H1 (cell line): ENCODE measurements at regions not wholly inside any gene's neighbourhood (a gene's known extent, or its start where the extent isn't known, plus 50 kb on each side); places are given as distances from the start of the nearest gene placed in this dataset.

Experiments used
- CTCF ChIA-PET: fragments of 300-600 bp; sonication (Branson Sonifier 250); formaldehyde crosslinking; loops from one replicate; lab custom pipeline; 2021; ENCODE audit not compliant: partially characterized antibody; lab: Charles Lee
- POLR2A ChIA-PET: fragments of 300-600 bp; sonication (Branson Sonifier 250); formaldehyde crosslinking; loops from one replicate; lab custom pipeline; 2021; ENCODE audit warnings: inconsistent platforms; ENCODE audit not compliant: partially characterized antibody; lab: Charles Lee
- DNase-seq, 2 experiments: peaks; one replicate each; pipeline versions ENCODE4 v3.0.0 to v3.0.0-alpha.2; 2010 to 2022; ENCODE audit warnings: low spot score in 2 of 2, low read depth in 1 of 2, mixed read lengths in 1 of 2
- FAIRE-seq: peaks from 2 replicates; lab custom pipeline; 2011; peaks lifted over from hg19 to GRCh38; lab: Jason Lieb, UNC
- H2AFZ ChIP-seq: 2 replicates; pipeline ENCODE4 v1.8.1; 2012; ENCODE audit warnings: low read length, inconsistent platforms
- H2AK5ac ChIP-seq: 2 replicates; pipeline ENCODE4 v1.6.1; 2013; ENCODE audit warnings: low read depth, low read length
- H2BK120ac ChIP-seq: replicated peaks from 2 replicates; pipeline ENCODE3; 2013; ENCODE audit warnings: low read depth, low read length, inconsistent platforms
- H2BK12ac ChIP-seq: 2 replicates; pipeline ENCODE4 v1.6.1; 2013; ENCODE audit warnings: low read depth, low read length
- H2BK15ac ChIP-seq: 2 replicates; pipeline ENCODE4 v1.6.1; 2013; ENCODE audit warnings: low read length
- H2BK20ac ChIP-seq: 2 replicates; pipeline ENCODE4 v1.6.1; 2013; ENCODE audit warnings: low read length
- H2BK5ac ChIP-seq: 2 replicates; pipeline ENCODE4 v1.6.1; 2013; ENCODE audit warnings: low read depth, low read length
- H3K14ac ChIP-seq: 2 replicates; pipeline ENCODE4 v1.6.1; 2013; ENCODE audit warnings: inconsistent platforms; ENCODE audit not compliant: insufficient read length
- H3K18ac ChIP-seq: 2 replicates; pipeline ENCODE4 v1.6.1; 2013; ENCODE audit warnings: low read length; ENCODE audit errors: extremely low read depth
- H3K23ac ChIP-seq: 2 replicates; pipeline ENCODE4 v1.6.1; 2013; ENCODE audit warnings: inconsistent platforms; ENCODE audit not compliant: insufficient read length
- H3K23me2 ChIP-seq: 2 replicates; pipeline ENCODE4 v1.6.1; 2013; ENCODE audit warnings: low read depth, low read length
- H3K27ac ChIP-seq: 2 replicates; pipeline ENCODE4 v1.6.1; 2011; ENCODE audit warnings: low read depth, low read length, inconsistent platforms
- H3K27me3 ChIP-seq, 4 experiments: replicated peaks in 1 of 4; 1 replicate in 1 of 4; 2 replicates in 3 of 4; pipeline versions ENCODE4 v1.6.1 to v1.8.1; 2011 to 2013; ENCODE audit warnings: low read length in 3 of 4, mild to moderate bottlenecking in 3 of 4, inconsistent platforms in 2 of 4, mixed read lengths in 2 of 4, moderate library complexity in 1 of 4; ENCODE audit not compliant: control insufficient read depth in 3 of 4, insufficient read depth in 3 of 4; ENCODE audit errors: extremely low read depth in 1 of 4
- H3K36me3 ChIP-seq, 4 experiments: 2 replicates each; pipeline versions ENCODE4 v1.6.1 to v1.8.1; 2011 to 2013; ENCODE audit warnings: mild to moderate bottlenecking in 4 of 4, low read length in 3 of 4, moderate library complexity in 2 of 4, control low read depth in 1 of 4, inconsistent platforms in 1 of 4; ENCODE audit not compliant: insufficient read depth in 4 of 4, control insufficient read depth in 2 of 4
- H3K4ac ChIP-seq: replicated peaks from 2 replicates; pipeline ENCODE3; 2013; ENCODE audit warnings: low read length, low read depth, mixed read lengths, inconsistent platforms; ENCODE audit not compliant: insufficient read length
- H3K4me1 ChIP-seq, 4 experiments: replicated peaks in 1 of 4; 1 replicate in 1 of 4; 2 replicates in 3 of 4; pipeline versions ENCODE4 v1.6.1 to v1.8.1; 2011 to 2013; ENCODE audit warnings: low read length in 3 of 4, inconsistent platforms in 2 of 4, mixed read lengths in 1 of 4; ENCODE audit not compliant: insufficient read depth in 4 of 4, control insufficient read depth in 3 of 4
- H3K4me2 ChIP-seq, 2 experiments: 2 replicates each; pipeline versions ENCODE4 v1.6.1 to v1.8.1; 2011 to 2013; ENCODE audit warnings: low read depth in 2 of 2, low read length in 2 of 2, control low read depth in 1 of 2, inconsistent platforms in 1 of 2, mild to moderate bottlenecking in 1 of 2; ENCODE audit not compliant: insufficient read depth in 1 of 2
- H3K4me3 ChIP-seq, 4 experiments: fragments of 200-600, 300-600 bp in 1 of 4; sonication (generic), shearing (Covaris generic), sonication (Bioruptor Twin) in 1 of 4; 2 replicates each; pipeline versions ENCODE4 v1.5.1 to v1.8.1; 2011 to 2016; ENCODE audit warnings: low read length in 4 of 4, low read depth in 3 of 4, control low read depth in 2 of 4, inconsistent platforms in 2 of 4, mild to moderate bottlenecking in 2 of 4, mixed read lengths in 1 of 4, moderate library complexity in 1 of 4; ENCODE audit not compliant: insufficient read depth in 2 of 4; ENCODE audit errors: extremely low read depth in 1 of 4
- H3K56ac ChIP-seq: replicated peaks from 2 replicates; pipeline ENCODE3; 2013; ENCODE audit warnings: low read depth, mild to moderate bottlenecking, mixed read lengths, low read length, inconsistent platforms; ENCODE audit not compliant: insufficient read length
- H3K79me1 ChIP-seq: 2 replicates; pipeline ENCODE4 v1.6.1; 2013; ENCODE audit warnings: low read depth, low read length, control low read depth
- H3K79me2 ChIP-seq, 2 experiments: 2 replicates each; pipeline versions ENCODE4 v1.6.1 to v1.8.1; 2012 to 2013; ENCODE audit warnings: low read length in 2 of 2, mild to moderate bottlenecking in 2 of 2, inconsistent platforms in 1 of 2; ENCODE audit not compliant: insufficient read depth in 2 of 2, control insufficient read depth in 1 of 2
- H3K9ac ChIP-seq, 4 experiments: replicated peaks in 1 of 4; 1 replicate in 1 of 4; 2 replicates in 3 of 4; pipeline versions ENCODE4 v1.6.1 to v1.8.1; 2011 to 2013; ENCODE audit warnings: low read depth in 3 of 4, low read length in 3 of 4, control low read depth in 2 of 4, mild to moderate bottlenecking in 2 of 4, moderate library complexity in 2 of 4, inconsistent platforms in 1 of 4; ENCODE audit errors: extremely low read depth in 1 of 4
- H3K9me3 ChIP-seq, 2 experiments: 2 replicates each; pipeline versions ENCODE4 v1.6.1 to v1.8.1; 2012 to 2013; ENCODE audit warnings: mild to moderate bottlenecking in 2 of 2, moderate library complexity in 2 of 2, control low read depth in 1 of 2, inconsistent platforms in 1 of 2, low read depth in 1 of 2, low read length in 1 of 2, mixed read lengths in 1 of 2; ENCODE audit not compliant: insufficient read depth in 2 of 2
- H4K20me1 ChIP-seq, 2 experiments: replicated peaks in 1 of 2; 2 replicates each; pipeline versions ENCODE3 to v1.8.1; 2011 to 2013; ENCODE audit warnings: inconsistent platforms in 2 of 2, low read length in 2 of 2, mild to moderate bottlenecking in 1 of 2; ENCODE audit not compliant: insufficient read depth in 2 of 2, control insufficient read depth in 1 of 2
- H4K5ac ChIP-seq: 2 replicates; pipeline ENCODE4 v1.6.1; 2013; ENCODE audit warnings: low read length, low read depth, mixed read lengths, inconsistent platforms; ENCODE audit not compliant: insufficient read length
- H4K8ac ChIP-seq: 2 replicates; pipeline ENCODE4 v1.8.0; 2013; ENCODE audit warnings: mild to moderate bottlenecking, moderate library complexity, low read length, inconsistent platforms; ENCODE audit not compliant: insufficient read depth; ENCODE audit errors: extremely low read depth
- H4K91ac ChIP-seq: replicated peaks from 2 replicates; pipeline ENCODE3; 2013; ENCODE audit warnings: low read length, mixed read lengths, inconsistent platforms; ENCODE audit not compliant: insufficient read length
- POLR2AphosphoS5 ChIP-seq: IDR thresholded peaks from 2 replicates; pipeline ENCODE4 v1.6.1; 2011; ENCODE audit warnings: low read depth, low read length
- RAD21 ChIP-seq, 2 experiments: IDR thresholded peaks in 1 of 2; conservative IDR thresholded peaks in 1 of 2; 2 replicates each; pipeline ENCODE4 v1.6.1; 2011; ENCODE audit warnings: low read depth in 2 of 2, low read length in 2 of 2, improper control_type of control experiment in 1 of 2, inconsistent platforms in 1 of 2, mild to moderate bottlenecking in 1 of 2, moderate library complexity in 1 of 2
- WGBS, 2 experiments: shearing (Covaris generic) in 1 of 2; methylation state at CpG; one replicate each; pipeline versions ENCODE4 v1.1.6 to v1.1.7; 2013 to 2015; ENCODE audit warnings: low lambda C conversion rate in 2 of 2, mixed read lengths in 2 of 2, inconsistent platforms in 1 of 2, low coverage in 1 of 2, missing lambda C conversion rate in 1 of 2; ENCODE audit not compliant: insufficient replicate concordance in 2 of 2, insufficient coverage in 1 of 2, insufficient read length in 1 of 2; ENCODE audit errors: extremely low coverage in 1 of 2, missing lambda C conversion rate in 1 of 2; 5-methylcytosine and 5-hydroxymethylcytosine counted together
- TF ChIP-seq, protein P1 (sequence below), 3 experiments: IDR thresholded peaks; 1 replicate in 2 of 3; 2 replicates in 1 of 3; pipeline versions ENCODE4 v1.5.1 to v1.6.1; 2011; ENCODE audit warnings: low read length in 3 of 3, mild to moderate bottlenecking in 3 of 3, inconsistent platforms in 2 of 3, low read depth in 1 of 3, moderate library complexity in 1 of 3; ENCODE audit not compliant: insufficient read depth in 1 of 3; ENCODE audit errors: control extremely low read depth in 1 of 3

- WGBS, 2 experiments, result 73% methylated on average over 1 of the region's 1 CpG; no CpG with 5 or more reads in 1 of the 2 experiments
- Histone ChIP-seq H2BK120ac (no peak overlapping the region), H3K23me2 (no peaks in the 10 kb centered on the region), H3K56ac (no peak overlapping the region), H3K9ac (no peak overlapping the region), H4K20me1 (no peaks in the 10 kb centered on the region)
- no peak for TF ChIP-seq POLR2AphosphoS5
- TF ChIP-seq, protein P1, sequence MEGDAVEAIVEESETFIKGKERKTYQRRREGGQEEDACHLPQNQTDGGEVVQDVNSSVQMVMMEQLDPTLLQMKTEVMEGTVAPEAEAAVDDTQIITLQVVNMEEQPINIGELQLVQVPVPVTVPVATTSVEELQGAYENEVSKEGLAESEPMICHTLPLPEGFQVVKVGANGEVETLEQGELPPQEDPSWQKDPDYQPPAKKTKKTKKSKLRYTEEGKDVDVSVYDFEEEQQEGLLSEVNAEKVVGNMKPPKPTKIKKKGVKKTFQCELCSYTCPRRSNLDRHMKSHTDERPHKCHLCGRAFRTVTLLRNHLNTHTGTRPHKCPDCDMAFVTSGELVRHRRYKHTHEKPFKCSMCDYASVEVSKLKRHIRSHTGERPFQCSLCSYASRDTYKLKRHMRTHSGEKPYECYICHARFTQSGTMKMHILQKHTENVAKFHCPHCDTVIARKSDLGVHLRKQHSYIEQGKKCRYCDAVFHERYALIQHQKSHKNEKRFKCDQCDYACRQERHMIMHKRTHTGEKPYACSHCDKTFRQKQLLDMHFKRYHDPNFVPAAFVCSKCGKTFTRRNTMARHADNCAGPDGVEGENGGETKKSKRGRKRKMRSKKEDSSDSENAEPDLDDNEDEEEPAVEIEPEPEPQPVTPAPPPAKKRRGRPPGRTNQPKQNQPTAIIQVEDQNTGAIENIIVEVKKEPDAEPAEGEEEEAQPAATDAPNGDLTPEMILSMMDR (IDR thresholded peaks at IDR 0.05; ENCODE audit: control extremely low read depth in 1 of 3, insufficient read depth in 1 of 3, low read depth in 1 of 3, low read length in 3 of 3), result peak; percentile 37 to 42 (median 41)
- TF ChIP-seq RAD21 (IDR thresholded peaks at IDR 0.05 in 1 of 2, conservative IDR thresholded peaks at IDR 0.05 in 1 of 2; ENCODE audit: low read depth in 2 of 2, low read length in 2 of 2), result peak; percentile 44 to 61
- TF ChIP-seq, all 59 proteins: peak for 2
- no peak for DNase-seq
- Histone ChIP-seq H3K27me3 (no peaks in the 10 kb centered on the region), H4K8ac (no peak overlapping the region), H2BK5ac (no peak overlapping the region), H3K4me2 (no peak overlapping the region), H2BK15ac (0 out of 2 replicates have a peak overlapping the region, but pooled peaks have one; percentile 75), H4K5ac (no peak overlapping the region), H3K4ac (no peak overlapping the region), H4K91ac (no peak overlapping the region), H3K79me2 (no peaks in the 10 kb centered on the region), H2BK12ac (no peak overlapping the region), H2BK20ac (no peak overlapping the region), H3K4me1 (peaks cover 0 to 5% (median 0%) of the 10 kb centered on the region in 4 experiments; a peak in 1 of 7 replicates), H3K23ac (no peak overlapping the region), H3K79me1 (no peaks in the 10 kb centered on the region), H3K9me3 (no peaks in the 10 kb centered on the region), H3K36me3 (no peaks in the 10 kb centered on the region), H2AK5ac (no peak overlapping the region), H3K18ac (no peak overlapping the region), H3K4me3 (no peak overlapping the region), H3K27ac (no peak overlapping the region), H2AFZ (no peak overlapping the region), H3K14ac (no peak overlapping the region)
- no peak for FAIRE-seq
- ChIA-PET POLR2A (no interaction called here), CTCF (interaction anchor here (1.0 to 1.9 kb wide), 2 partner anchors 8 to 11 kb away, joined by 3 to 6 read pairs; no protein-coding TSS in a partner anchor)
These were observed 168.6 kb downstream of the SUCLA2 start for GRCh38 chr13:47832458-47832972.
